ENCODE measurements at regions not wholly inside any gene's neighbourhood (a gene's known extent, or its start where the extent isn't known, plus 50 kb on each side); places are given as distances from the start of the nearest gene placed in this dataset.
"Not testable (repeated sequence)": the region's sequence is repeated elsewhere in the genome, so short reads cannot be mapped to it uniquely, and the experiment has no call there.

DNA sequence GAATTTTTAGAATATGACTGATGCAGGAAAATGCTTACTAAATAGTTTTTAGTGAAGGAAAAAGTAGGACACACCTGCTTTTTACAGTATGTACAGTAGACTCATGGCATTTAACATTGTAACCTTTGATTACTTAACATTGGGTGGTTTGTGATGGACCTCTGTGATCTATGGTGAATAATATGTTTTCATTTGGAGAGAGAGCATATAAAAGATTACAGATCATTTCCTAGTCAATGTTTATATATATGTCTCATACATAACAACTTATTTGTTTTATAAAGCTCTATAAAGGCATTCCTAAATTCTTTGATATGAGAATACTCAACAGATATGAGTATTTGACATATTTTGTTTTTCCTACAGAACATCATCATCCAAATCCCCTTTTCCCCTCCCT is 129.3 kb upstream of the PDE7B start:
- no peak for DNase-seq

DNA sequence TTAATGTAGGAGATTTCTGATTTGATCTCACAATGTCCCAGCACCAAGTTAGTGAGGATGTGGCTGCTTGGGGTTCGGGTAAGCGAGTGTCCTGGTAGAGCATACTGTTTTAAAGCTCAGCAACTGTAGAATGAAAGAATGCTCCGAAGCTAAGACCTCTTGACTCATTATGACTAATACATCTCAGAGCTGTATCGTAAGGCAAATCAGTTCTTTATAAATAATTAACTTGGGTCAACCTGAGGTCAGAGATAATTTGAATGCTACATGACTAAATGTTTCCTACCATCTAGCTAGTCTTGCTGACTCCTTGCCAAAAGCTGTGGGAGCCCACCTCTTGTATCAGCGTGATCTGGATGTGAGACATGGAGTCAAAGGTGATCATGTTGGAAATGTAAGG is 128.8 kb upstream of the PDE7B start:
- DNase-seq = no peak

- DNase-seq = no peak
Observed at GRCh38 chr6:135728589-135728988, 122.9 kb upstream of the PDE7B start.

GRCh38 chr6:135731116-135731515 is 120.4 kb upstream of the PDE7B start:
- no peak for DNase-seq

GRCh38 chr6:135736351-135736750 is 115.2 kb upstream of the PDE7B start:
- DNase-seq = not testable (repeated sequence)

DNA sequence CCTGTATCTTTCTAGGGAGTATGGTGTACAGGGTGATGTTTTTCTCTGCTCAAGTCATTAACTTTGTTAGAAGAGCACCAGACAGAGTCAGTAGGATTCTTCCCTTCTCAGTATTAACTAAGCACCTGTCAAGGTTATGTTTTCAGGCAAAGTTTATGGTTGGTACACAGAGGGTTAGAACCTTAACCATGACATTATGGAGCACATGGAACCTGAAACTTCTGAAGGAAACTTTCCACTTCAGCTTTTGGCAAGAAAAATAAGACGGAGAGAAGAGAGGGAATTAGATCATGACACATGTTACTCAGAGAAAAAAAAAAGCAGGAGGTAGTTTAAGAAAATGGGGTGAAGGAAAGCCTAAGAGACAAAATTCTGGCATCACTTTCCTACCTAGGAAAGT is 112.9 kb upstream of the PDE7B start:
- no peak for DNase-seq

DNA sequence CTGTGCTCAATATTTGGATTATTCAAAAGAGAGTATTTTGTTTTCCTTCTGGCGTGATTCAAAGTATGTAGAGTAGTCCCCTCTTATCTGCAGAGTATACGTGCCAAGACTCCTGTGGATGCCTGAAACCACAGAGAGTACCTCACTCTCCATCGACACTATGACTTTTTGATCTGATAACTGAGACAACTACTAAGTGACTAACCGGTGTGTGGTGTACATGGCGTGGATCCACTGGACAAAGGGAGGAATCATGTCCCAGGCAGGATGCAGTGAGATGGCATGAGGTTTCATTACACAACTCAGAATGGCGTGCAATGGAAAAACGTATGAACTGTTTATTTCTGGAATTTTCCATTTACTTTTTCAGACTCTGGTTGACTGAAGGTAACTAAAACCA is 112.2 kb upstream of the PDE7B start:
- no peak for DNase-seq

DNA sequence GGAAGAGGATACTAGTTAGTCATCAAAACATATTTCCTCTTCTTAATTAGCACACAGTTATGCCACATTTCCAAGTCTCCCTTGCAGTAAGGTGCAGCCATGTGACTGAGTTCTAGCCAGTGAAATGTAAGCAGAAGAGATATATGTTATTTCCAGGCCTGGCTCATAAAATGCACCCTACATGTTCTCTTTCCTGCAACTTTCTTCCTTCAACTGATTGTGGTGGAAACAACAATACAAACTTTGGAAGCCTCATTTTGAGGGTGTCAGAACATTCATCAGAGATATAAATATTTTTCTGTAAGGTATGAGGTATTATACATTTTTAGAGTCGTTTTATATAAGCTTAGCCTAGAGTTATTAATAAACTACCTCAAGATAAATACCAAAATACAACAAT is 110.9 kb upstream of the PDE7B start:
- no peak for DNase-seq

DNA sequence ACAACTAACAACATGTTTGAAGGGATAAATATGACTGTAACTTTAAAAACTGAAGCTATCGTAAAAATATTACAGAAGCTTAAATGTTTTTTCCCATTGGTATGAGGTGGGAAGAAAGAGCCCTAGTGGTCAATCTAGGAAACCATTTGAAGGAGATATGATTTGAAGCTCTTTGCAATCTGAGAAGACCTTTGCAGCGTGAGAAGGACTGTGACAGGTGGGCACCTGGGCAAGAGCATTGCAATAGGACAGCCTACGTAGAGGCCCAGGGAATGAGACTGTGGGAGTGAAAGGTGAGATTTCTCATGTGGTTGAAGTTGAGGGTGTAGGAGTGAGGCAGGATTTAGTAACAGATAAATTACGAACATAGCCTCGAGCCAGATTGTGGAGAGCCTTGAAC is 108.0 kb upstream of the PDE7B start:
- DNase-seq = no peak

- no peak for DNase-seq
Observed at GRCh38 chr6:135748189-135748588, 103.3 kb upstream of the PDE7B start.

- no peak for DNase-seq
Observed at GRCh38 chr6:135750081-135750480, 101.4 kb upstream of the PDE7B start.

DNA sequence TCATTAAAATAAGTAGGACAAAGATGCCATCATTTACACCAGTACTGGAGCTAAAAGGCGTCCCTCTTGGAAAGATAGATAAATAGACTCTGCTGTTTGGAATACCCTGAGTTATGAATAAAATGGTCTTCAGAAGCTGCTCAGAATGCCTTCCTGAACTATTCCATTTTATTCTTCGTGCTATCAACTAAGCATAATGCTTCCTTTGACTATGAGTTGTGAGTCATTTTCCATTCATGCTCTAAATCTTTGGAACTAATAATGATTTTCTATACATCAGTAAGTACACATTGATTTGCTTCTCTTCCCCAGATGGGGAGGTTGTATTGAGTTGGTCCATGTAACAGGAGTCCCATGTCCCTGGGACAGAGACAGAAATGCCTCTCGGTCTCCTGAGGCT is 98.3 kb upstream of the PDE7B start:
- DNase-seq = no peak

- DNase-seq = no peak
Observed at GRCh38 chr6:135759831-135760230, 91.7 kb upstream of the PDE7B start.

- no peak for DNase-seq
Observed at GRCh38 chr6:135774006-135774405, 77.5 kb upstream of the PDE7B start.

DNA sequence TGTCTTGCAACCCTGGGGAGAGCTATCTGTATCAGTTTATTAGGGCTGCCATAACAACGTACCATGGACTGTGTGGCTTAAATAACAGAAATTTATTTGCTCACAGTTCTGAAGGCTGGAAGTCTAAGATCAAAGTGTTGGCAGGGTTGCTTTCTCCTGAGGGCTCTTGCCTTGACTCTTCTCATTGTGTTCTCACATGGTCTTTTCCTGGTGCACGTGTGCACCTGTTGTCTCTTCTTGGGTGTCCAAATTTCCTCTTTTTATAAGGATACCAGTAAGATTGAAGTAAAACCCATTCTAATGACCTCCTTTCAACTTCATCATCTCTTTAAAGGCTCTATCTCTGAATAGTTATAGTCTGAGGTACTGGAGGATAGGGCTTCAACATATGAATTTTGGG is 72.3 kb upstream of the PDE7B start:
- DNase-seq = no peak

- DNase-seq = no peak
Observed at GRCh38 chr6:135780326-135780725, 71.2 kb upstream of the PDE7B start.

DNA sequence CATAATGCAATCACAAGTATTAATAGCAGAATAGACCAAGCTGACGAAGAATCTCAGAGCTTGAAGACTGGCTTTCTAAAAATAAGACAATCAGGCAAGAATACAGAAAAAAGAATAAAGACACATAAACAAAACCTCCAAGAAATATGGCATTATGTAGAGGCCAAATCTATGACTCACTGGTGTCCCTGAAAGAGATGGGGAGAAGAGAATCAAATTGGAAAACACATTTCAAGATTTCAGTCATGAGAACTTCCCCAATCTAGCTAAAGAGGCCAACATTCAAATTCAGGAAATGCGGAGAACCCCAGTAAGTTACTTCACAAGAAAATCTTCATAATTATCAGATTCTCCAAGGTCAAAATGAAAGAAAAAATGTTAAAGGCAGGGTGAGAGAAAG is 69.0 kb upstream of the PDE7B start:
- DNase-seq = no peak

GRCh38 chr6:135784507-135784906 is 67.0 kb upstream of the PDE7B start:
- DNase-seq = no peak

DNA sequence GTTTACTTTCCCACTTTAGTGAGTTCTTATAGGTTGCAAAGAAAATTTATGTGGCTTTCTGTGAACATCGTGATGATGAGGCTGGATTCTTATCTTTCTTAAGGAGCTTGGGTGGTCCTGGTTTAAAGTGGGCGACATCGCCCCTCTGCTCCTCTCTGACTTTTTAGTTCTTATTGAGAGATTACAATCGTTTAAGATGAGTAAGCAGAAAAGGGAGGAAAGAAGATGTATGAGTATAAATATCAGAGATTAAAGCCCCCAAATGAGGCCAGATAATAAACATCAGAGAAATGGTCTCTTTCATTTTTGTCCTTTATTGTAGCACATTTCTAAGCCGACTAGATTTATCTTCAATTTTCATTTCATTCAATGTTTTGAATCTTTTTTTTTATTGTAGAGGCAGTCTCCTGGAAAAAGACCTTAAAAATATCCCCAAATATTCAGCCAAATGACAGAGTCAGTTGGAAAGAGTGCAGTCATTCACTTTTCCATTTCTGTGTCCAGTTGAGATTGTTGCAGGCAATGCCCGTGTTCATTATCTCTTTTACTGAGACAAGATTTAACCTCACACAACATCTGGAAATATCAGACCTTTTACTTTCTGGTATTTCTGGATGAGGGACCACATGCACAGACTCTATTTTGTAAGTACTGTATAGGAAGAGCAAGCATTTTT is 62.0 kb upstream of the PDE7B start:
- DNase-seq = no peak

DNA sequence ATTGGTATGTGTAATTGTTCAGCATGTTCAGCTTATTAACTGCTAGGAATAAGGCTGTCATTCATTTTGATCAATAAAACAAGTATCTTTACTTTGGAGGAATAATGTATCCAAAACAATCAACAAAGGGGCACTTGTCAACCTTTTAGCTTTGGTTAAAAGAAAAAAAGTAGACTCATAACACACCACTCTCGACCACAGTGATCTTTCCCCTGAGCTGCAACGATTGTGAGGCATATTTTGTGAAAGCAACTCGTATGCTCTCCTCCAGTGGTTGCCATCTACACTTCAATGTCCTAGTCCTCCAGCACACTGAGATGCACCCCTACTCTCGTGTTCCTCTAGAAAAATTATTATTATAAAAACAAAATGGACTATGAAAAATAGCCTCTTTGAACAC is 60.1 kb upstream of the PDE7B start:
- no peak for DNase-seq

- DNase-seq = no peak
Observed at GRCh38 chr6:135796643-135797305, 54.7 kb upstream of the PDE7B start.

GRCh38 chr6:135797361-135797760 is 54.1 kb upstream of the PDE7B start:
- no peak for DNase-seq

DNA sequence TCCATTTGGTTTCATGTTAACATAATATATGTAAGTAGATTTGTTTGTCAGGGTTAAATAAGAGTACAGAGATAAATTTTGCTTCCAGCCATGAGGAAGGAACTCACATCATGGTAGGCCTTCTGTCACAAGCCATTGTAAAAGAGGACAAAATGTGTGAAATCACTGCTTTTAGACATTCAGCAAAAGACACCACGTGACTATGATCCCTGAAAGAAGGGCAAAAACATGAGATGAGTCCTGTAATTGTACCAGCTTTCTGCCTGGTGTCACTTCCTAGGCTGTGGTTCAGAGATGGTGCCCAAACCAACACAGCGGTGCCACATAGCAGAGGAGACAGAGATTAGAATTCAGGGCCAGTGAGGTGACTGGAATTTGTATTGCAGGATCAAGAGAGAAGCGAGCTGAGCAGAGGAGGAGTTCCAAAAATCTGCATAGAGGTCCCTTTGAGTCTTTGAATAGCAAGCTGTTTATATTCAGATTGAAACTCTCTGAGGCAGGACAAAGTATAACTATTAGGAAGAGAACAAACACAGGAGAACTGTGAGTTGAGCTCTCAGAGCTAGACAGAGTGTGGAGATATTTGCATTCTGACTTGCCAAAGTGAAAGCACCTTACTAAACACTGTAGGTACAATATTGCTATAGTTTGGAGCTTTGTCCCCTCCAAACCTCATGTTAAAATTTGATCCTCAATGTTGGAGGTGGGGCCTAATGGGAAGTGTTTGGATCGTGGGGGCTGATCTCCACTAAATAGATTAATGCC is 52.6 kb upstream of the PDE7B start:
- DNase-seq = no peak

All from right kidney (tissue), 1 donor.